A549 (cell line): ENCODE measurements at regions not wholly inside any gene's neighbourhood (a gene's known extent, or its start where the extent isn't known, plus 50 kb on each side); places are given as distances from the start of the nearest gene placed in this dataset.

Experiments
- BHLHE40 ChIP-seq: IDR thresholded peaks from 2 replicates; pipeline ENCODE4 v1.6.1; 2012; ENCODE audit warnings: low read depth, low read length, inconsistent platforms
- CBX2 ChIP-seq: fragments of 200-600 bp; sonication (generic); IDR thresholded peaks from 2 replicates; pipeline ENCODE4 v1.6.1; 2016; ENCODE audit warnings: low read depth, mild to moderate bottlenecking, borderline replicate concordance
- ESRRA ChIP-seq: fragments of 150-350 bp; IDR thresholded peaks from 2 replicates; pipeline ENCODE4 v1.6.1; 2014; ENCODE audit warnings: mild to moderate bottlenecking, low read length, borderline replicate concordance
- KDM1A ChIP-seq: fragments of 200-600 bp; sonication (generic); IDR thresholded peaks from 2 replicates; pipeline ENCODE4 v1.6.1; 2016; ENCODE audit warnings: low read depth, mild to moderate bottlenecking
- NPAS2 ChIP-seq: fragments of 250-450 bp; sonication (Bioruptor Pico); IDR thresholded peaks from 2 replicates; pipeline ENCODE4 v1.8.0; 2022; ENCODE audit warnings: mild to moderate bottlenecking, moderate library complexity, borderline replicate concordance
- POLR2A ChIP-seq: IDR thresholded peaks from 2 replicates; pipeline ENCODE4 v1.6.1; 2012; ENCODE audit warnings: mild to moderate bottlenecking, low read length
- RFX5 ChIP-seq: fragments of 450-650 bp; IDR thresholded peaks from 2 replicates; pipeline ENCODE4 v1.7.1; 2014; ENCODE audit warnings: antibody characterized with exemption, mild to moderate bottlenecking, moderate library complexity
- TF ChIP-seq, protein P1 (sequence below): fragments of 200-600 bp; sonication (generic); IDR thresholded peaks from 2 replicates; pipeline ENCODE4 v1.6.1; 2016; ENCODE audit warnings: antibody characterized with exemption, mild to moderate bottlenecking, moderate library complexity
- TF ChIP-seq, protein P2 (sequence below): fragments of >200 bp; sonication (Bioruptor Twin); formaldehyde crosslinking; IDR thresholded peaks from 3 replicates; pipeline ENCODE4 v1.5.1; 2016
- TF ChIP-seq, protein P3 (sequence below): fragments of 150-350 bp; IDR thresholded peaks from 2 replicates; pipeline ENCODE4 v1.6.1; 2014; ENCODE audit warnings: low read depth, mild to moderate bottlenecking, low read length

DNA sequence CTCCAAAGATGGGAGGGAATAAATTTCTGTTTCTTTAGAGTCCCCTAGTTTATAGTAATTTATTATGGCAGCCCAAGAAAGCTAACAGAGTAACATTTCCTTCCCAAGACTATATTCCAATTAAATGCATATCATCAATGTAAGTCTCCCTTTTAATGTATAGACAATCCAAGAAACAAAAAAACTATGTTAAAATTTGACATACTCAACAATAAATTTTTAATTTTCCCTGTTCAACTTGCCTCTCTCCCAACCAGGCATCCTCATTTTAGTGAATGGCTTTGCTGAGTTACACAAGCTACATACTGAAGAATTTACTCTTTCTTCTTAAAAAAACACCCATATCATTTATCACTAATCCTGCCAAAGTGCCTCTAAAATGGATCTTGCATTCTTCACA, 1357.7 kb downstream of the PCDH9 start:
- TF ChIP-seq POLR2A (no peak), ESRRA (no peak), CBX2 (no peak), NPAS2 (no peak), BHLHE40 (no peak), KDM1A (no peak), RFX5 (no peak)
- TF ChIP-seq, protein P1, sequence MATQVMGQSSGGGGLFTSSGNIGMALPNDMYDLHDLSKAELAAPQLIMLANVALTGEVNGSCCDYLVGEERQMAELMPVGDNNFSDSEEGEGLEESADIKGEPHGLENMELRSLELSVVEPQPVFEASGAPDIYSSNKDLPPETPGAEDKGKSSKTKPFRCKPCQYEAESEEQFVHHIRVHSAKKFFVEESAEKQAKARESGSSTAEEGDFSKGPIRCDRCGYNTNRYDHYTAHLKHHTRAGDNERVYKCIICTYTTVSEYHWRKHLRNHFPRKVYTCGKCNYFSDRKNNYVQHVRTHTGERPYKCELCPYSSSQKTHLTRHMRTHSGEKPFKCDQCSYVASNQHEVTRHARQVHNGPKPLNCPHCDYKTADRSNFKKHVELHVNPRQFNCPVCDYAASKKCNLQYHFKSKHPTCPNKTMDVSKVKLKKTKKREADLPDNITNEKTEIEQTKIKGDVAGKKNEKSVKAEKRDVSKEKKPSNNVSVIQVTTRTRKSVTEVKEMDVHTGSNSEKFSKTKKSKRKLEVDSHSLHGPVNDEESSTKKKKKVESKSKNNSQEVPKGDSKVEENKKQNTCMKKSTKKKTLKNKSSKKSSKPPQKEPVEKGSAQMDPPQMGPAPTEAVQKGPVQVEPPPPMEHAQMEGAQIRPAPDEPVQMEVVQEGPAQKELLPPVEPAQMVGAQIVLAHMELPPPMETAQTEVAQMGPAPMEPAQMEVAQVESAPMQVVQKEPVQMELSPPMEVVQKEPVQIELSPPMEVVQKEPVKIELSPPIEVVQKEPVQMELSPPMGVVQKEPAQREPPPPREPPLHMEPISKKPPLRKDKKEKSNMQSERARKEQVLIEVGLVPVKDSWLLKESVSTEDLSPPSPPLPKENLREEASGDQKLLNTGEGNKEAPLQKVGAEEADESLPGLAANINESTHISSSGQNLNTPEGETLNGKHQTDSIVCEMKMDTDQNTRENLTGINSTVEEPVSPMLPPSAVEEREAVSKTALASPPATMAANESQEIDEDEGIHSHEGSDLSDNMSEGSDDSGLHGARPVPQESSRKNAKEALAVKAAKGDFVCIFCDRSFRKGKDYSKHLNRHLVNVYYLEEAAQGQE = no peak
- TF ChIP-seq, protein P2, sequence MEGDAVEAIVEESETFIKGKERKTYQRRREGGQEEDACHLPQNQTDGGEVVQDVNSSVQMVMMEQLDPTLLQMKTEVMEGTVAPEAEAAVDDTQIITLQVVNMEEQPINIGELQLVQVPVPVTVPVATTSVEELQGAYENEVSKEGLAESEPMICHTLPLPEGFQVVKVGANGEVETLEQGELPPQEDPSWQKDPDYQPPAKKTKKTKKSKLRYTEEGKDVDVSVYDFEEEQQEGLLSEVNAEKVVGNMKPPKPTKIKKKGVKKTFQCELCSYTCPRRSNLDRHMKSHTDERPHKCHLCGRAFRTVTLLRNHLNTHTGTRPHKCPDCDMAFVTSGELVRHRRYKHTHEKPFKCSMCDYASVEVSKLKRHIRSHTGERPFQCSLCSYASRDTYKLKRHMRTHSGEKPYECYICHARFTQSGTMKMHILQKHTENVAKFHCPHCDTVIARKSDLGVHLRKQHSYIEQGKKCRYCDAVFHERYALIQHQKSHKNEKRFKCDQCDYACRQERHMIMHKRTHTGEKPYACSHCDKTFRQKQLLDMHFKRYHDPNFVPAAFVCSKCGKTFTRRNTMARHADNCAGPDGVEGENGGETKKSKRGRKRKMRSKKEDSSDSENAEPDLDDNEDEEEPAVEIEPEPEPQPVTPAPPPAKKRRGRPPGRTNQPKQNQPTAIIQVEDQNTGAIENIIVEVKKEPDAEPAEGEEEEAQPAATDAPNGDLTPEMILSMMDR = no peak
- TF ChIP-seq, protein P3, sequence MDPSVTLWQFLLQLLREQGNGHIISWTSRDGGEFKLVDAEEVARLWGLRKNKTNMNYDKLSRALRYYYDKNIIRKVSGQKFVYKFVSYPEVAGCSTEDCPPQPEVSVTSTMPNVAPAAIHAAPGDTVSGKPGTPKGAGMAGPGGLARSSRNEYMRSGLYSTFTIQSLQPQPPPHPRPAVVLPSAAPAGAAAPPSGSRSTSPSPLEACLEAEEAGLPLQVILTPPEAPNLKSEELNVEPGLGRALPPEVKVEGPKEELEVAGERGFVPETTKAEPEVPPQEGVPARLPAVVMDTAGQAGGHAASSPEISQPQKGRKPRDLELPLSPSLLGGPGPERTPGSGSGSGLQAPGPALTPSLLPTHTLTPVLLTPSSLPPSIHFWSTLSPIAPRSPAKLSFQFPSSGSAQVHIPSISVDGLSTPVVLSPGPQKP = no peak
